Iris pigment epithelial cell (primary cell): ENCODE measurements at regions not wholly inside any gene's neighbourhood (a gene's known extent, or its start where the extent isn't known, plus 50 kb on each side); places are given as distances from the start of the nearest gene placed in this dataset.

Experiments
- DNase-seq: peaks from one replicate; pipeline ENCODE4 v3.0.0-alpha.2; 2011; ENCODE audit warnings: low read depth

- DNase-seq: no peak
Measured at GRCh38 chr22:27203276-27203660, 545.9 kb downstream of the MIAT start.

- DNase-seq: no peak
Measured at GRCh38 chr22:27204280-27204679, 546.9 kb downstream of the MIAT start.

GRCh38 chr22:27204817-27205216, 547.4 kb downstream of the MIAT start:
- DNase-seq: no peak

GRCh38 chr22:27205492-27206373, 548.3 kb downstream of the MIAT start:
- DNase-seq: peak; percentile 28

GRCh38 chr22:27206374-27207133, 549.2 kb downstream of the MIAT start:
- peak; percentile 84 for DNase-seq

GRCh38 chr22:27207266-27207665, 549.9 kb downstream of the MIAT start:
- DNase-seq: no peak

GRCh38 chr22:27207907-27208306, 550.5 kb downstream of the MIAT start:
- DNase-seq: peak; percentile 40

GRCh38 chr22:27210111-27210730, 552.8 kb downstream of the MIAT start:
- no peak for DNase-seq

GRCh38 chr22:27212102-27212501, 554.7 kb downstream of the MIAT start:
- peak; percentile 49 for DNase-seq

- peak; percentile 99 for DNase-seq
Measured at GRCh38 chr22:27212617-27213177, 555.3 kb downstream of the MIAT start.

GRCh38 chr22:27213294-27213693, 555.9 kb downstream of the MIAT start:
- peak; percentile 21 for DNase-seq

GRCh38 chr22:27213766-27214581, 556.6 kb downstream of the MIAT start:
- DNase-seq: peak; percentile 78

- DNase-seq: no peak
Measured at GRCh38 chr22:27214691-27215090, 557.3 kb downstream of the MIAT start.

- DNase-seq: no peak
Measured at GRCh38 chr22:27215871-27216270, 558.5 kb downstream of the MIAT start.

GRCh38 chr22:27216444-27216843, 559.1 kb downstream of the MIAT start:
- no peak for DNase-seq

GRCh38 chr22:27217154-27217553, 559.8 kb downstream of the MIAT start:
- DNase-seq: no peak

GRCh38 chr22:27218012-27218920, 560.9 kb downstream of the MIAT start:
- peak; percentile 43 for DNase-seq

GRCh38 chr22:27219036-27219435, 561.6 kb downstream of the MIAT start:
- no peak for DNase-seq

- peak; percentile 95 for DNase-seq
Measured at GRCh38 chr22:27220339-27220738, 563.0 kb downstream of the MIAT start.

GRCh38 chr22:27222178-27222577, 564.8 kb downstream of the MIAT start:
- no peak for DNase-seq
